Suprapubic skin (tissue), 4 donors: ENCODE measurements at regions not wholly inside any gene's neighbourhood (a gene's known extent, or its start where the extent isn't known, plus 50 kb on each side); places are given as distances from the start of the nearest gene placed in this dataset.

Experiments
- CTCF ChIP-seq, 2 donors: fragments of 200-600 bp in 1 of 2; fragments of 450-650 bp in 1 of 2; sonication (generic) in 1 of 2; IDR thresholded peaks; one replicate each; pipeline ENCODE4 v1.5.1; 2016 to 2019; ENCODE audit warnings: antibody characterized with exemption in 2 of 2, mild to moderate bottlenecking in 1 of 2, moderate library complexity in 1 of 2
- EP300 ChIP-seq: sonication (generic); formaldehyde crosslinking; IDR thresholded peaks from one replicate; pipeline ENCODE4 v1.6.1; 2017; ENCODE audit warnings: antibody characterized with exemption
- POLR2A ChIP-seq, 2 donors: fragments of 450-650 bp; IDR thresholded peaks; one replicate each; pipeline ENCODE4 v1.6.1; 2017; ENCODE audit warnings: antibody characterized with exemption in 2 of 2, mild to moderate bottlenecking in 2 of 2, moderate library complexity in 2 of 2
- POLR2AphosphoS5 ChIP-seq, 3 donors: sonication (generic); formaldehyde crosslinking; IDR thresholded peaks; one replicate each; pipeline ENCODE4 v1.6.1; 2017; ENCODE audit warnings: antibody characterized with exemption in 3 of 3

- TF ChIP-seq CTCF (IDR thresholded peaks at IDR 0.05) (no peak), EP300 (no peak), POLR2A (IDR thresholded peaks at IDR 0.05) (no peak), POLR2AphosphoS5 (IDR thresholded peaks at IDR 0.05) (no peak)
Measured at GRCh38 chr18:73683409-73684238, 464.0 kb downstream of the FBXO15 start.
